Vagina (tissue), 2 donors: ENCODE measurements at regions not wholly inside any gene's neighbourhood (a gene's known extent, or its start where the extent isn't known, plus 50 kb on each side); places are given as distances from the start of the nearest gene placed in this dataset.

ENCODE experiments used
- CTCF ChIP-seq, 3 experiments: fragments of 450-650 bp in 2 of 3; fragments of 200-600 bp in 1 of 3; sonication (generic) in 1 of 3; IDR thresholded peaks; one replicate each; pipeline ENCODE4 v1.5.1; 2017 to 2019; ENCODE audit warnings: antibody characterized with exemption in 3 of 3, mild to moderate bottlenecking in 2 of 3, moderate library complexity in 2 of 3
- POLR2A ChIP-seq, 2 donors: fragments of 450-650 bp; IDR thresholded peaks; one replicate each; pipeline ENCODE4 v1.6.1; 2017; ENCODE audit warnings: antibody characterized with exemption in 2 of 2, mild to moderate bottlenecking in 2 of 2, moderate library complexity in 2 of 2

GRCh38 chr16:79305074-79305473, 295.5 kb downstream of the MAF start:
- TF ChIP-seq CTCF (IDR thresholded peaks at IDR 0.05), result no peak
- no peak for TF ChIP-seq POLR2A (IDR thresholded peaks at IDR 0.05)
